ENCODE measurements at regions not wholly inside any gene's neighbourhood (a gene's known extent, or its start where the extent isn't known, plus 50 kb on each side); places are given as distances from the start of the nearest gene placed in this dataset.

DNA sequence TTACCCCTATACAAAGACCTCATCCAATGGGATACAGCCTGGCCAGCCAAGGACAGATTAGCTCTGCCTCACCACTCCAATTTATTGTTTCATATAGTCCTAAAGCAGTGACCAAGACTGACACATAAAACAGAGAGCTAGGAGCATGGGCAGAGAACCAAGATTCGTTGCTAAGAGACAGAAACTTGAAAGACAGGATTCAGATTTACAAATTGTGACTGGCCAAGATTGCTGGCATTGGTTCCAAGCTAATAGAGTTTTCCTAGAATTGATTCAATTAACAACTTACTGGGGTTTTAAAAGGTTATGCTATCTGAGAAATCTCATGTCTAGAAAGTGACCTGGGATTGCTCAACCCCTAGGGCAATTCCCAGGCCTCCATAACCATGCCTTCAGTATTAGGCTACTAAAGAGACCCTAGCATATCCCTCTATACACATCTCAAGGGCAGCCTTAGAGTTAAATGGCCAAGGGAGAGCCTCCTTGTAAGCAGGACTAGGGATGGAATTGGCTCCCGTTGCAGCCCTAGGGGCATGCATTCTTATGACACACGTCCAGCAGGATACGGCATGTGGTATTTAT is 75.6 kb downstream of the ICOS start:
- peak; percentile 48 for DNase-seq

DNA sequence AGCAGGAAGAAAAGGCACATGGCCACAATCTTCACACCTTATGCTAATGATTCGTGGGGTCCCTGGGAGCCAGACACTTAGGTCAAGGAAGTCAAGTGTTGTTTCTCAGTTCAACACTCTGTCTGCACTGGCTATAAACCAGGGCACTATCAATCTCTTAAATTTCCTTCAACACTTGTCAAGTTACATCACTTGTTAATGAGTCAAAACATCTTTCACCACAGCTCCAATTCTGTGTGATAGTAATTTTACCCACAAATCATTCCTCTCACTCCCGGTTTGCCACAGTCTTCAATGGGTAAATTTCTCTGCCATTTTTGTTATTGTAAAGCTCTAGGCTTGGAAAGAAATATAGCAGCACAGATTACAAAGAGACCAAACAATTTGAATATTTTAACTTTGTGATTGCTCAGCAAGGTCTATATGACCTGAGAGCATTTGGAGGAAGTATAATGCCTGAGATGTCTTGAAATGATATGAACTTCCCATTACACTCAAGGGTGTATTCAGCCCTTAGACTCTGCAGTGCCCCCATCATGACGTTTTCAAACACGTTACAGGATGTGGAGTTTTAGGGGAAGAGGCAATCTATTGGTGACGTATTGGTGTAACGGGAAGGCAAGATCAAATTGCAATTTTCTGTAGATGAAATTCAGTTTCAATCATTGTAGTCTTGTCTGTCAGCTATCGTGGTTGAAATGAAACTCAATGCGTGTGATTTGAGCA is 78.7 kb downstream of the ICOS start:
- no peak for DNase-seq

DNA sequence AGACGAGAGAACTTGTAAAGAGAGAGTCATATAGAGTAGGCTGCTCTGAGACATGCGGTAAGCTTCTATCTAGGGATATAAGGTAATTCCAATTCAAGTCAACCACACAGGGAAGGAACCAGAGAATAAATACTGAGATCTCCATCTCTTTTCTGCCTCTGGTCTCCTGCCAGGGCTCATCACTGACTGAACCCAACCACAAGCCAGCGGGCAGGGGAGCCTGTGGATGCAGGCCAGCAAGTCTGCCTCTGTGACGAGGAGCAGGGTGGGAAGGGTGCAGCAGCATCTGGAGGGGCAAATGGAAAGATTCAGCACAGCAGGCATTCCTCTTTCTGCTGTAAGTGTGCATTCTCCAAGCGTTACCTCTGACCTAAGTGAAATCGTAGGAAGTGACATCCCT is 82.2 kb downstream of the ICOS start:
- DNase-seq = no peak

DNA sequence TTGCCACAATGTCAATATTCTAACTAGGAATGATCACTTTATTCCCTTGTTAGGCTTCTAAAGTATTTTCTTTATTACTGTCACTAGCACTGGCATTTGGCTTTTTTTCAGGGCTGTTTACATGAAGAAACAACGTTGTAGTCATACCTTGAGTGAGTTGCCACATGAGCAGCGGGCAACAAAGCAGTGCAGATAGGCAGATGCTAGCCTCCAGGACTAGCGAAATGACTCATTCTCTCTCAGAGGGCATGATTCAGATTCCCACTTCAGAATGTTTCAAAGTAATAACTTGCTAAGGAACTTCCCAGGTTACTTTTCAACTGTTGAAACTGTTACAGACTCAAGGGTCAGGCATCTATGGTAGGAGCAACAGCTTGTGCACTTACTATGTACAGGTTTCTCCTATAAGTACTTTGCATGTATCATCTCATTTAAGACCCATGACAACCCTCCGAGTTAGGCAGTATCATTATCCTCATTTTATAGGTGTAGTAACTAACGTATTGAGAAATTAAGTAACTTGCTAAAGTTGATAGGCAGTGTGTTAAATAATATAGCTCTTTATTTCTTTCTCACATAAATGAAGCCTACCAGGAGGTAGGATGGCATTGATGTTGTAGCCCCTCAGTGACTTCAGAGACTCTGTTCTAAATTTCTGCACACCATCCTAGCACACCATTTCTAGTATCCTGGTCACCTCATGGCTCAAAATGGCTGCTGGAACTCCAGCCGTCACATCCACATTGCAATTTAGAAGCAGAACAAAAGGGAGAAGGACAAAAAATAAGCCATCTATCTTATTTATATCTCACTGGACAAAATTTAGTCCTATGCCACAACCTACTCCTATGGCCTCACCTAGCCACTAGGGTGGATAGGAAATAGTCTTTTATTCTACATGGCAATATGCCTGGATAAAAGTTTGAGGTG is 83.3 kb downstream of the ICOS start:
- no peak for DNase-seq

DNA sequence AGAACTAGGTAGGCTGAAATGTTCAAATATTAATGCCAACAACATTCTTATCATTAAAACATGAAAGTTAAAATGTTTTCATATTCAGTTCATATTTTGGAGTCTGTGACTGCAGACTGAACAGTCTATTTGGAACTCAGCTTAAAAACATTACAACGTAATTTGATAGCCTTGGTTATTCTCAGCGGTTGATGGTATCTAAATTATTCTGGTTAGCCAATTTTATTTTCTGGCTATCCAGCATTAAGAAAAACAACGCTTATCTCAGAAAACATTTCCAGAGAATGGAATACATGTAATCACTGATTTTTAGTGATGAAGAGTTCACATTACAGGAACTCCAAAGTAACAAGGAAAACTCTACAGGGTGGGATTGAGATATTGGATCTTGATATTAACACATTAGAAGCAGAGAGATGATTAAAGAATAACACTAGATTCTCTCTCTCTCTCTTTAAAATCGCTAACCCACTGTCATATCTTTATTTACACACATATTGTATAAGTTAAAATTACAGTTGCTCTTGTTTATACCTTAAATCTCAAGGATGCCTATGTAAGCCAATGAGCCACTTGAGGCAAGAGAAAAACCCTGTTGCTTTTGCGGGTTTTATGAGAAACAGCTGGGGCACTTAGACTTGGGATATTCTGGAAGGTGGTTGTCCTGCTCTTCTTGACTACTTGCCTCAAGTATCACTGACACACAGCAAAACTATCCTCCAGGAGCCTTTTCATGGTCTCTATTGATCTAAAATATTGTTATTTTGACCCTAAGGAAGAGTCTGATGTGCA is 84.9 kb downstream of the ICOS start:
- DNase-seq = no peak

DNA sequence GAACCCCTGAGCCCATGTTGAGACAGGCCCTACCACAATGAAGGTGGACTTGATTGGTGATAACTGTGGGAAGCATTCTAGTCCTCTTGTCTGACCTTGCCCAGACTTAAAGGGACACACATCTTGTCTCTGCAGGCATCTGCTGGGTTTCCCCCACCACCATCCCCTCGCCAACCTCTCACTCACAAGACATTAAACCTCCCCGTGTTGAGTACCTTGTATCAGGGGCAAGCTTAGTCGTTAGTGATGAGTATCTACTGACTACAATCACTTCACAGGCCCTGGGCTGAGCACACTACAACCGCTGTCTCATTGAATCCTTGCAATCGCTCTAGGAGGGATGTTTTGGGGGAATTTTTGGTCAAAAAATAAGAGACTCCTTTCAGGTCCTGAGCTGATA is 86.0 kb downstream of the ICOS start:
- no peak for DNase-seq

GRCh38 chr2:204023088-204023487 is 86.5 kb downstream of the ICOS start:
- DNase-seq = no peak

GRCh38 chr2:204024503-204024902 is 87.9 kb downstream of the ICOS start:
- peak; percentile 85 for DNase-seq

- no peak for DNase-seq
These were observed 88.4 kb downstream of the ICOS start for GRCh38 chr2:204024906-204025475.

GRCh38 chr2:204026294-204026693 is 89.7 kb downstream of the ICOS start:
- DNase-seq = no peak

- no peak for DNase-seq
These were observed 90.5 kb downstream of the ICOS start for GRCh38 chr2:204027091-204027490.

GRCh38 chr2:204030322-204030721 is 93.8 kb downstream of the ICOS start:
- DNase-seq = no peak

- no peak for DNase-seq
These were observed 94.5 kb downstream of the ICOS start for GRCh38 chr2:204031056-204031455.

- DNase-seq = no peak
These were observed 95.7 kb downstream of the ICOS start for GRCh38 chr2:204032301-204032700.

DNA sequence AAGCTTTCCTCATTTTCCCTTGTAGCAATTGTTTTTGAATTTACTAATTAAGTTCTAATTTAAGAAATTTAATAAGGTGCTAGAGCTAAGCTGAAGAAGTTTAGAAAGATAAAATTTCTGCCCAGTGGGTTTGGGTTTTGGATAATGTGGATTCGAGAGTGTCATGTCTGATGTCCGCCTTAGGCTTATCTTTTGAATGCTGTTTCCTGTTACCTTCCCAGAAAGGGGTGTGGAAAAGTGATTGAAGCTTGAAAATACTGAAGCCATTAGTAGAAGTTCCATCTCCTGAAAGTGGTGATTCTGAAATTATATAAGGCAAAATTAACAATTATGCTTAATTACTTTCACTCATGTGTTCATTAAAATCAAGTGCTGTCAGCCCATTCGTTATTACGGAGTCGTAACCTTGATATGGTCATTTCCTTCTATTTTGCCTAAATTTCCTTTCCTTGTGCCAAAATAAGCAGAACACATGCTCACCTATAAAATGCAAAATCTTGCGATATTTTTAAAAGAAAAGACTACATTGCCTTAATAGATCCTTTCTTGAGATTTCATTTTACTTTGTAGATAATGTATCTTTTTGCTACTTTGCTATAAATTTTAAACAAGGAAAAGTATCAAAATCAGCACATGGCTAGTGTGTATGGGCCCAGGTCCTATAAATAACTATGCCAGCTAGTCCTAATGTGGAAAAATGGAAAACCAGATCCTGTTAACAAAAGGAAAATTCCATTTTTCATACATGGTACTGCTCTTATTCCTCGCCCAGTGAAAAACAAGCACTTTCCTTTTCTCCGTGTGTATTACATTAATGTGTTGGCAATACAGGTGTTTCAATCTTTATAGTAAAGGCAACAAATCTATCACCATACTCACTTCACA is 97.3 kb downstream of the ICOS start:
- no peak for DNase-seq

DNA sequence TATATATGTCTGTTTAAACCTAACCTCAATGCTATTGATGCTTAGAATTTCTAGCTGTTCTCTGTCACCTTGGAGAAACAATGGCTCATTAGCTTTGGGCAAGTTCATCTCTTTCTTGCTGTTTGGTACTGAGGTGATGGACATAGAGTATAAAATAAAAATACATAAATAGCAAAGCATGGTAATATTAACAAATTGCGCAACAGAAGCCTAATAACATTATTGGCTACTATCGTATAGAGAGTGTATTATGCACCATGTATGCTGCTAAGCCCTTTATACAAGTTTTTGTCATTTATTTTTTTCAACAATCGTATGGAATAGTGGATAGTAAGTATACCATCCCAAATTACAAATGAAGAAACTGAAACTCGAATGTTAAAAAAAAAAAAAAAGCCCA is 100.1 kb downstream of the ICOS start:
- DNase-seq = no peak

DNA sequence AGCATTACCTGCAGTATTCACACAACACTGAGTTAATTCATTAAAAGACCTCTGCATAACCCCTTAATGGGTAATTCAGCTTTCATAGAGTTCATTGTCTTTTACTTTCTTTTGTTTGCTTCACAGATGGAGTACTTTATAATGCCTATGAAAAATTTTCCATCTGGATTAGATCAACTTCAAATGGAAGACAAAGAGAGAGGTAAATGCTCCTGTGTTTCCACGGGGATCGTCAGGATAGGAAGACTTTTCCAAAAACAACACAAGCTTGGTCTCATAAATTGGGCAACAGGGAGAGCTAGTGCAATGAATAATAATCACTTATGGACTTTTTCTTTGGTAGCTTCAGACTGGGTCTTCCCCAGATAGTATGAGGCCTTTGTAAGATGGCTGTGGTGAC is 100.7 kb downstream of the ICOS start:
- DNase-seq = no peak

GRCh38 chr2:204039298-204039838 is 102.8 kb downstream of the ICOS start:
- no peak for DNase-seq

- DNase-seq = no peak
These were observed 103.5 kb downstream of the ICOS start for GRCh38 chr2:204040016-204040415.

- no peak for DNase-seq
These were observed 105.8 kb downstream of the ICOS start for GRCh38 chr2:204042401-204042800.

GRCh38 chr2:204046145-204046544 is 109.6 kb downstream of the ICOS start:
- DNase-seq = no peak
